Colonic mucosa (tissue), 4 donors: ENCODE measurements at regions not wholly inside any gene's neighbourhood (a gene's known extent, or its start where the extent isn't known, plus 50 kb on each side); places are given as distances from the start of the nearest gene placed in this dataset.

Source experiments
- DNase-seq: peaks from one replicate; pipeline ENCODE4 v3.0.0-alpha.2; 2020
- H3K27ac ChIP-seq: fragments of 200-600 bp; one replicate; pipeline ENCODE4 v1.8.0; 2021
- H3K27me3 ChIP-seq: fragments of 200-600 bp; one replicate; pipeline ENCODE4 v1.8.0; 2021
- H3K36me3 ChIP-seq: fragments of 200-600 bp; one replicate; pipeline ENCODE4 v1.8.0; 2021
- H3K4me1 ChIP-seq: fragments of 200-600 bp; one replicate; pipeline ENCODE4 v1.8.0; 2021; ENCODE audit warnings: mild to moderate bottlenecking
- H3K4me3 ChIP-seq: fragments of 200-600 bp; one replicate; pipeline ENCODE4 v1.8.0; 2021
- H3K9ac ChIP-seq, 2 donors: one replicate each; pipeline ENCODE4 v1.7.0; 2013; ENCODE audit warnings: control low read depth in 2 of 2, low read depth in 2 of 2, low read length in 2 of 2
- H3K9me3 ChIP-seq: fragments of 200-600 bp; one replicate; pipeline ENCODE4 v1.8.0; 2021
- CTCF ChIP-seq: fragments of 200-600 bp; IDR thresholded peaks from one replicate; pipeline ENCODE4 v1.8.0; 2022; ENCODE audit warnings: antibody characterized with exemption, mild to moderate bottlenecking
- intact Hi-C: fragments of 100-400 bp; cut with DNase I; formaldehyde crosslinking; loops from one replicate; pipeline ENCODE4 v1.14.1; 2022
- donor health status: healthy.
- donor health status: DM: no; HTN: no; CAD: no.
- donor health status: DM: no; HTN: no; CAD: no.

GRCh38 chr20:11719153-11719552, 198.5 kb upstream of the BTBD3 start:
- Histone ChIP-seq H3K9me3 (no peaks in the 10 kb centered on the region), H3K27me3 (no peaks in the 10 kb centered on the region), H3K4me3 (no peak overlapping the region), H3K36me3 (no peaks in the 10 kb centered on the region), H3K4me1 (no peaks in the 10 kb centered on the region), H3K9ac (no peak overlapping the region), H3K27ac (no peak overlapping the region)
- no peak for TF ChIP-seq CTCF
- DNase-seq, result no peak
- intact Hi-C loops, result no loop called here

- H3K36me3 ChIP-seq, result no peaks in the 10 kb centered on the region
These were observed 196.3 kb upstream of the BTBD3 start for GRCh38 chr20:11721411-11721810.

GRCh38 chr20:11724097-11724496, 193.6 kb upstream of the BTBD3 start:
- no peak overlapping the region for H3K27ac ChIP-seq
- intact Hi-C loops, result no loop called here
- no peak for DNase-seq

More at GRCh38 chr20:11721411-11721810, 196.3 kb upstream of the BTBD3 start:
- Histone ChIP-seq H3K4me1 (no peaks in the 10 kb centered on the region), H3K4me3 (no peak overlapping the region), H3K9me3 (no peaks in the 10 kb centered on the region), H3K27me3 (no peaks in the 10 kb centered on the region), H3K27ac (no peak overlapping the region), H3K9ac (no peak overlapping the region)
- no peak for DNase-seq
- TF ChIP-seq CTCF, result no peak
- intact Hi-C loops, result no loop called here

GRCh38 chr20:11726026-11726425, 191.7 kb upstream of the BTBD3 start:
- Histone ChIP-seq H3K9me3 (no peaks in the 10 kb centered on the region), H3K4me3 (no peak overlapping the region), H3K36me3 (no peaks in the 10 kb centered on the region), H3K27ac (no peak overlapping the region), H3K4me1 (no peaks in the 10 kb centered on the region), H3K9ac (no peak overlapping the region), H3K27me3 (no peaks in the 10 kb centered on the region)
- no peak for TF ChIP-seq CTCF
- intact Hi-C loops, result no loop called here
- DNase-seq, result no peak

More at GRCh38 chr20:11724097-11724496, 193.6 kb upstream of the BTBD3 start:
- Histone ChIP-seq H3K9me3 (no peaks in the 10 kb centered on the region), H3K36me3 (no peaks in the 10 kb centered on the region), H3K4me3 (no peak overlapping the region), H3K4me1 (no peaks in the 10 kb centered on the region), H3K9ac (no peak overlapping the region), H3K27me3 (no peaks in the 10 kb centered on the region)
- TF ChIP-seq CTCF, result no peak

- H3K9me3 ChIP-seq, result no peaks in the 10 kb centered on the region
- no peak overlapping the region for H3K27ac ChIP-seq
- DNase-seq, result no peak
- H3K4me3 ChIP-seq, result no peak overlapping the region
- no peak overlapping the region for H3K9ac ChIP-seq
- intact Hi-C loops, result no loop called here
- TF ChIP-seq CTCF, result no peak
- H3K27me3 ChIP-seq, result no peaks in the 10 kb centered on the region
- no peaks in the 10 kb centered on the region for H3K4me1 ChIP-seq
- no peaks in the 10 kb centered on the region for H3K36me3 ChIP-seq
These were observed 190.0 kb upstream of the BTBD3 start for GRCh38 chr20:11727708-11728107.

- no peak overlapping the region for H3K27ac ChIP-seq
- H3K4me3 ChIP-seq, result no peak overlapping the region
- DNase-seq, result no peak
- no peak overlapping the region for H3K9ac ChIP-seq
- H3K9me3 ChIP-seq, result no peaks in the 10 kb centered on the region
- TF ChIP-seq CTCF, result no peak
- H3K36me3 ChIP-seq, result no peaks in the 10 kb centered on the region
- intact Hi-C loops, result no loop called here
- no peaks in the 10 kb centered on the region for H3K4me1 ChIP-seq
- no peaks in the 10 kb centered on the region for H3K27me3 ChIP-seq
These were observed 188.8 kb upstream of the BTBD3 start for GRCh38 chr20:11728937-11729336.
